Left kidney (tissue), 1 donor: ENCODE measurements at regions not wholly inside any gene's neighbourhood (a gene's known extent, or its start where the extent isn't known, plus 50 kb on each side); places are given as distances from the start of the nearest gene placed in this dataset.

Experiments
- DNase-seq: peaks from one replicate; pipeline ENCODE4 v3.0.0-alpha.2; 2013

- no peak for DNase-seq
Measured at GRCh38 chr1:219773110-219773509, 155.2 kb downstream of the SLC30A10 start.

GRCh38 chr1:219772265-219773036, 155.9 kb downstream of the SLC30A10 start:
- DNase-seq, result no peak

DNA sequence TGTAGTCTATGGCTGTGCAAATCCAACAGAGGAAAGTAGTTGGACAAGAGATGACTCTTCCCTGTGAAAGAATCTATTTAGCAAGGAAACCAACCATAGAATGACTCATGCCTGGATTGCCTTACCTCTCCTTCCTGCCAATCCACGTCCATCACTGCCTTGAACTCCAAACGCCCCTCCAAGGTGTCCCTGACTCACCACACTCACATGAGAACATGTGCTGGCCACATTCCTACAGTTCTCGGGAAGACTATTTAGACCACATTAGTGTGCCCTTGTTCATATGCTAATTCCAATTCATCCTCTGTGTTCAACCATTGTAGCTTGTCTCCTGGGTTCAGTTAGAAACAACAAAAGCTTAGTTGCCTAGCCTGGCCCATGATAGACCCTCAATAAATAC, 157.3 kb downstream of the SLC30A10 start:
- DNase-seq, result no peak

DNA sequence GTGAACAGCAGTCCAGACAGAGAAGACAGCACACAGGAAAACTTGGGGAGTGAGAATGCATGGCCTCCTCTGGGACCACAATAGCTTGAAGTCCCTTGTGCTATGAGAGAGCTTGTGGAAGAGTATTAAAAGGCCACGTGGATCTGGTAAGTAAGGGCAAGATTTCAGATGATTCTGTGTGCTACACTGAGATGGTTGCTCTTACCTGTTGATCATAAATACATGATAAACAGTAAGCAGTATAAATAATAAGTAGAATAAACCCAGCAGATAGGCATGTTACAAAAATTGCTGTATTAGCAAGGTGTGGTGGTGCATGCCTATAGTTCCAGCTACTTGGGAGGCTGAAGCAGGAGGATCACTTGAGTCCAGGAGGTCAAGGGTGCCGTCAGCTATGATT, 150.4 kb upstream of the ZC3H11B start:
- DNase-seq, result no peak

DNA sequence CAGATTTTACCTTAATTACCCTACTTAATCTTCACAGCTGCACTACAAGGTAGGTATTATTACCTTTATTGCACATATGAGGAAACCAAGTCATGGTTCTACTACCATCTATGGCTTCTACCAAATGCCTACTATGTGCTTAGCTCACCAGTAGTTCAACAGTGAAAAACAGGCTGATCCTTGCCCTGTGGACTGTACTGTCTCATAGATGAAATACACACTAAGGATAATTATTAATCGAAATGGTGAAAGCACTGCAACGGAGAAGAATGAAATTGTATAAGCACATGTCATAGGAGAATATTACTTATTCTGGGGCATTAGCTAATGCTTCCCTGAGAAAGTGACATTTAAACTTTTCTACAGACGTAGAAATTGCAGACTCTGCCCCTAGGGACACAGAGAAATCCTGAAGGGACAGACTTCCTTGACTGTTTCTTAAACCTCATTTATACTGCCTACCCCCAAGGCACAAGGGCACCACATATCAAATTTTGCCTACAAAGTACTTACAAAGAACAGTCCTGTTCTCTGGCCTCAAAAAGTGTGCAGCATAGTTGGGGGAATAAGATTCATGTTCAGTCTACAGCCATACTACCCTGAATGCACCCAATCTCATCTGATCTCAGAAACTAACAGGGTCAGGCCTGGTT, 148.4 kb upstream of the ZC3H11B start:
- no peak for DNase-seq

DNA sequence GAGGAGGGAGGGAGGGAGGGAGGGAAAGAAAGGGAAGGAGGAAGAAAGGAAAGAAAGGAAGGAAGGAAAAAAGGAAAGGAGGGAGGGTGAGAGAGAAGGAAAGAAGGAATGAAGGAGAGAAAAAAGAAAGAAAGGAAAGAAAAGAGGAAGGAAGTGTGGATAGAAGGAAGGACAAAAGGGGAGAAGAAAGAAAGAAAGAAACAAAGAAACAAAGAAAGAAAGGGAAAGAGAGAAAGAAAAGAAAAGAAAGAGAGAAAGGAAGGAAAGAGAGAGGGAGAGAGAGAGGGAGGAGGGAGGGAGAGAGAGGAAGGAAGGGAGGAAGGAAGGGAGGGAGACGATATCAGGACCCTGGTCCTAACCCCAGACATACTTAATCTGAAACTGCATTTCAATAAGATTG, 146.2 kb upstream of the ZC3H11B start:
- DNase-seq, result no peak

- peak; percentile 24 for DNase-seq
Measured at GRCh38 chr1:219757890-219758289, 145.0 kb upstream of the ZC3H11B start.

GRCh38 chr1:219755234-219755633, 142.3 kb upstream of the ZC3H11B start:
- DNase-seq, result no peak

DNA sequence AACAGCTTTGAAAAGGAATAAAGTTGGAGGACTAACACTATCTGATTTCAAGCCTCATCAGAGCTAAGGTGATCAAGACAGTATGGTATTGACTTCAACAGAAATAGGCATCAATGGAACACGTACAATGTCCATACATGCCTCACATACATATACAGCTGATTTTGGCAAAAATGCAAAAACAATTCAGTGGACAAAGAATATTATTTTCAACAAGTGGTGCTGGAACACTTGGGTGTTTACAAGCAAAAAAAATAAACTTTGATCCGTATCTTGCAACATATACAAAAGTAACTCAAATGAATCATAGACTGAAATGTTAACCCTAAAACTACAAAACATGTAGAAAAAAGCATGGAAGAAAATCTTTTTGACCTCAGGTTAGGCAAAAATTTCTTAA, 141.9 kb upstream of the ZC3H11B start:
- no peak for DNase-seq

DNA sequence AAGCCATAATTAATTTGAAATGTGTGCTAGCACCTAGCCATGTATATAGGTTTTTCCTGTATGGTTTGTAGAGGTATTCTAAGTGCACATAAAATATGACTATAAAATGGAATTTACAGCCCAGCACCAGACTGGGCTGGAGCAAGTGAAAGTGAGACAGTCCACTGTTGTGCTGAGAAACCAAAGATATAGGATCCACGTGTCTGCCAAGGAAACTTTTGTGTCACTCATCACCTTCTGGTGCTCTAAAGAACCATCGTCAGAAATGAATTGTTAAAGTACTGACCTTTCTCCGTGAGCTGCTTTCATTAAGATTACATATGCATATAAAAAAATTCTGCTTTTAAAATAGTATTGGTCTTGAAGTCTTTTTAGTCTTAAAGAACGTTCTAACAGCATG, 141.0 kb upstream of the ZC3H11B start:
- no peak for DNase-seq

GRCh38 chr1:219752645-219753044, 139.7 kb upstream of the ZC3H11B start:
- DNase-seq, result no peak

- DNase-seq, result no peak
Measured at GRCh38 chr1:219751870-219752507, 139.1 kb upstream of the ZC3H11B start.

- no peak for DNase-seq
Measured at GRCh38 chr1:219749370-219749769, 136.5 kb upstream of the ZC3H11B start.

GRCh38 chr1:219746141-219746540, 133.2 kb upstream of the ZC3H11B start:
- no peak for DNase-seq

- no peak for DNase-seq
Measured at GRCh38 chr1:219744652-219745469, 132.0 kb upstream of the ZC3H11B start.

DNA sequence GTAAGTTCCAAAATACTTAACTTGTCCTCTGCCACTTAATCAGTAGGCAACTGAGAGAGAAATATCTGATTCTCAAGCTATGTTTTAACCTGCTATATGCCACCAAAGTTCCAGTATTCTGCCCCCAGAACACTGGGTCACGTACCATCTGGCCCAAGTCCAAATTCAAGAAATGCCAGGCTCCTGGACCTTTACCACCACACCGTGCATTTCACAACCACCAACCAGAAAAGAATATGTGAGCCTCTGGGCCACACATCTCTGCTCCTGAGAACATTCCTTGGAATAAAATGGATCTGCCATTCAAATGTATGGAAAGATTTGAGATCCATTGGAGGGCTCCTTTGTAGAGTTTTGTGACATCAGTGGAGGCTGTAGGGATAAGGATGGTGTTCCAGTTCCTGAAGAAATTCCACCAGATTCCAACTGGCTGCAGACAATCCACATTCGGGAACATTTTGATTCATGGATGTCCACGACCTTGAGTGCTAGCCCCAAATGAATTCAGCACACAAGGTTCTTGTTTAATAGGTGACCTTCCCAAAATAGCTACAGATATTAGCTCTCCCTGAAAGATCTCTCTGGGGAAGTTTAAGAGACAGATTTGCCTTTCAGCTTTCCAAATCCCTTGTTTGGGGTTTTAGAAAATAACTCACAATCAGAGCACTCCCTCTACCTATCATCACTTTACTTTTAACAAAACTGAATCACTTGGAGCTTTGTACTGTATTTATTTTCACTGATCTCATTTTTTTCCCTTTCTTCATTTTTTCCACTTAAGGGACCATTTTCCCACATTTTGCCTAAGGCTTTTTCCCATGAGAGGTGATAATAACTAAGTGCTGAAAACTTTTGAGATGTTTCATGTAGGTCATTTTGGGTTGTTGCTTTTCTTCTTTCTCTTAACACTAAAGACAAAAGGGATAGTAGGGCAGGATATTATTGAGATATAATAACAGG, 128.4 kb upstream of the ZC3H11B start:
- no peak for DNase-seq

GRCh38 chr1:219733511-219734174, 120.7 kb upstream of the ZC3H11B start:
- no peak for DNase-seq

DNA sequence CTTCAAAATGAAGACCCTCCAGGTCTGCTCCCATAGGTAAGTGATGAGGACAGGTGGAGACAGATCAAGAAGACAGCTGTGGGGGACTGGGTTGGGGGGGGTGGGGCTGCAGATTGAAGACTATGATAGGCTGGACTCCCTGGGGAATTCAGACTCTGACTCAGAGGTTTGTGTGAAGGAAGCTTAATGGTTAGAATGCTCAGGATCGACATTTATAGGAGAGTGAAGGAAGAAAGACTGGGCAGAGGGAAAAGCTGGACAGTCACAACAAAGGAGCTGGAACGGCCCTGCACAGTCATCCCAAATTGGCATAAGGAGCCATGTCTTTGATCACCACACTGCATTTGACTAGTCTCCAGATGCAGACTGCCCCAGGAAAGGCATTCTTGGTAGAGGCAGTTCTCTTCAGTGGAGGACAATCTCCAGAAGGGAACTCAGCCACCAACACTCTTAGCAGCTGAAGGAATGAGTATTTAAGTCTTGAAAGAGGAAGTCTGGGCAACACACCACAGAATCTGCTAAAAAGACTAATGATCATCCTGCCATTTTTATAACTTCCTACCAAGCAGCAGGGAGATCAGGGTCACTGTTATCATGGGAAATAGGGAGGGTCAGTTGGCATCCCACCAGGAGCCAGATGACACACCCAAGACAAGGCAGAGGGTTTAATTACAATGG, 120.0 kb upstream of the ZC3H11B start:
- no peak for DNase-seq

- no peak for DNase-seq
Measured at GRCh38 chr1:219731771-219732170, 118.9 kb upstream of the ZC3H11B start.
